GM18519 (cell line): ENCODE measurements at regions not wholly inside any gene's neighbourhood (a gene's known extent, or its start where the extent isn't known, plus 50 kb on each side); places are given as distances from the start of the nearest gene placed in this dataset.

ENCODE experiments used
- ATAC-seq: cut with Tn5 transposase; IDR thresholded peaks from one replicate; pipeline ENCODE4 v1.9.1; 2021; ENCODE audit warnings: mild to moderate bottlenecking, moderate library complexity; ENCODE audit not compliant: unreplicated experiment, low FRiP score

- ATAC-seq: no peak
Observed at GRCh38 chr4:16967722-16968121, 69.3 kb upstream of the LDB2 start.

GRCh38 chr4:16959305-16959704 is 60.9 kb upstream of the LDB2 start:
- ATAC-seq: no peak

- ATAC-seq: no peak
Observed at GRCh38 chr4:16952896-16953630, 54.6 kb upstream of the LDB2 start.

- ATAC-seq: no peak
Observed at GRCh38 chr4:16952462-16952871, 54.0 kb upstream of the LDB2 start.
